K562 (cell line): ENCODE measurements at regions not wholly inside any gene's neighbourhood (a gene's known extent, or its start where the extent isn't known, plus 50 kb on each side); places are given as distances from the start of the nearest gene placed in this dataset.
"Not testable (repeated sequence)": the region's sequence is repeated elsewhere in the genome, so short reads cannot be mapped to it uniquely, and the experiment has no call there.

Source experiments
- ATAC-seq: fragments of 200-7000 bp; cut with Tn5 transposase; 3 replicates; pipeline ENCODE4 v1.9.1; 2020; ENCODE audit warnings: moderate library complexity
- BruUV-seq: library from RNA; stranded (reverse); fragments of 400-500 nt; replicated peaks from 2 replicates; lab custom pipeline; 2021; lab: Mats Ljungman, UMichigan
- CTCF ChIA-PET: fragments of 300-600 bp; formaldehyde crosslinking; extraction: SDS; loops from one replicate; lab custom pipeline; 2021; ENCODE audit warnings: low intra/inter-chr PET ratio; lab: Yijun Ruan, JAX
- POLR2A ChIA-PET: fragments of 300-600, 350-650 bp; sonication (Branson Sonifier 250); formaldehyde crosslinking; extraction: SDS; loops from one replicate; lab custom pipeline; 2021; ENCODE audit warnings: antibody characterized with exemption, inconsistent platforms; lab: Yijun Ruan, JAX
- DNase-seq, 4 experiments: peaks; one replicate each; pipeline versions ENCODE4 v3.0.0 to v3.0.0-alpha.2; 2011 to 2018; ENCODE audit warnings: low spot score in 3 of 4, mixed read lengths in 3 of 4; ENCODE audit errors: extremely low read depth in 1 of 4
- FAIRE-seq: peaks from 2 replicates; lab custom pipeline; 2011; peaks lifted over from hg19 to GRCh38; lab: Jason Lieb, UNC
- H2AFZ ChIP-seq: 2 replicates; pipeline ENCODE4 v1.6.0; 2011; ENCODE audit warnings: low read depth, low read length, control low read depth, inconsistent platforms
- H3K27ac ChIP-seq: fragments of 200-600 bp; 3 replicates; pipeline ENCODE4 v1.8.0; 2011; ENCODE audit warnings: low read depth, mild to moderate bottlenecking, control low read depth, inconsistent platforms, low read length, moderate library complexity, mixed read lengths; ENCODE audit errors: extremely low read depth
- H3K27me3 ChIP-seq, 2 experiments: fragments of 300-600 bp in 1 of 2; 2 replicates in 1 of 2; 3 replicates in 1 of 2; pipeline versions ENCODE4 v1.6.0 to v1.8.0; 2011; ENCODE audit warnings: inconsistent platforms in 2 of 2, low read length in 2 of 2, mild to moderate bottlenecking in 1 of 2, mixed read lengths in 1 of 2, moderate library complexity in 1 of 2; ENCODE audit not compliant: control insufficient read depth in 2 of 2, insufficient read depth in 2 of 2
- H3K36me3 ChIP-seq: fragments of 300-600 bp; 3 replicates; pipeline ENCODE4 v1.8.0; 2011; ENCODE audit warnings: mild to moderate bottlenecking, low read length, inconsistent platforms; ENCODE audit not compliant: control insufficient read depth, insufficient read depth
- H3K4me1 ChIP-seq, 2 experiments: fragments of 200-600 bp in 1 of 2; replicated peaks in 1 of 2; 2 replicates in 1 of 2; 3 replicates in 1 of 2; pipeline versions ENCODE4 v1.5.1 to v1.8.0; 2011; ENCODE audit warnings: inconsistent platforms in 2 of 2, low read length in 2 of 2, mild to moderate bottlenecking in 1 of 2, mixed read lengths in 1 of 2, moderate library complexity in 1 of 2; ENCODE audit not compliant: control insufficient read depth in 2 of 2, insufficient read depth in 2 of 2
- H3K4me2 ChIP-seq: 2 replicates; pipeline ENCODE4 v1.6.1; 2011; ENCODE audit warnings: low read length, control low read depth, inconsistent platforms, mixed read lengths; ENCODE audit not compliant: insufficient read depth
- H3K4me3 ChIP-seq: fragments of 200-600 bp; sonication (generic), shearing (Covaris generic); 2 replicates; pipeline ENCODE4 v1.5.1; 2016; ENCODE audit warnings: control low read depth, inconsistent platforms
- H3K79me2 ChIP-seq: fragments of 200-600 bp; 3 replicates; pipeline ENCODE4 v1.8.0; 2011; ENCODE audit warnings: low read length, inconsistent platforms; ENCODE audit not compliant: control insufficient read depth, insufficient read depth
- H3K9ac ChIP-seq, 2 experiments: 2 replicates each; pipeline versions ENCODE4 v1.6.0 to v1.6.1; 2011; ENCODE audit warnings: low read depth in 2 of 2, low read length in 2 of 2, control low read depth in 1 of 2, inconsistent platforms in 1 of 2, mild to moderate bottlenecking in 1 of 2, mixed read lengths in 1 of 2; ENCODE audit not compliant: insufficient read depth in 1 of 2
- H3K9me1 ChIP-seq: one replicate; pipeline ENCODE4 v1.6.0; 2011; ENCODE audit warnings: inconsistent platforms, mild to moderate bottlenecking, low read length, moderate library complexity; ENCODE audit not compliant: control insufficient read depth, insufficient read depth
- H3K9me3 ChIP-seq: replicated peaks from 2 replicates; pipeline ENCODE4 v1.5.1; 2011; ENCODE audit warnings: low read depth, low read length, inconsistent platforms; ENCODE audit not compliant: control insufficient read depth, insufficient read depth
- H4K20me1 ChIP-seq: replicated peaks from 2 replicates; pipeline ENCODE4 v1.6.1; 2011; ENCODE audit warnings: low read length, inconsistent platforms, mixed read lengths; ENCODE audit not compliant: control insufficient read depth, insufficient read depth
- WGBS: fragments of 100-300 bp; shearing (Covaris generic); methylation state at CpG from one replicate; pipeline ENCODE4 v1.1.6; 2016; ENCODE audit warnings: low coverage, mixed read lengths; ENCODE audit not compliant: insufficient coverage; ENCODE audit errors: missing lambda C conversion rate; 5-methylcytosine and 5-hydroxymethylcytosine counted together
- in situ Hi-C: fragments of 300-500 bp; cut with MboI; formaldehyde crosslinking; loops from 4 replicates; pipeline ENCODE4 v1.15.0; 2018; ENCODE audit warnings: inconsistent platforms, mixed read lengths
- intact Hi-C: fragments of 100-400 bp; cut with micrococcal nuclease; formaldehyde crosslinking; loops from 2 replicates; pipeline ENCODE4 v1.14.2; 2022

DNA sequence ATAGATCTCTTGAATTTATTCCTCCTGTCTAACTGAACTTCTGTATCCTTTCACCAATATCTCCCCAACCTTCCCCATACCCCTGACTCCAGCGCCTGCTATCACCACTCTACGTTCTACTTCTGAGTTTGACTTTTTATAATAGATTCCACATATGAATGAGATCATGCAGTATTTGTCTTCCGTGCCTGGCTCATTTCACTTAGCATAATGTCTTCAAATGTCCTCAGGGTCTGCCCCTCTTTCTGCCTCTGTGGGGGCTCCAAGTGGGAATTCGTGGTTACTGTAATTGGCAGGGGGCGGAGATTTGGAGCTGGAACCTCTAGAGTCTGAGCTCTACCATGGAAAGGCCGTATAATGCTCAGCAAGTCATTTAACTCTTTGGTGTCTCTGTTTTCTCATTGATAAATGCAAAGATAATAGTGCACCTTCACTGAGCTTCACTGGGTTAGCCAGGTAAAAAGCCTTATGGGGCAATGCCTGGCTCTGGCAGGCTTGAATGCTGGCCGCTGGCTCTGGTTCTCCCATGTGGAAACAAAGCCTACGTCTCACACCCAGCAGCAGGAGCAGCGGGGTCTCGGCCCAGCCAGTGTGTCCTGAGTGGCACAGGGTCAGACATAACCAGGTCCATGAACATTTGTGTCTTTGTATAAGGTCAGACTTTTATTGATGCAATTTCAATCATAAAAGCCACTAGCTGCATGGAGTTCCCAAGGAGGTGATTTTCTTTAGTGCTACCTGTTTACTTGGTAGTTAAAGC lies 259.1 kb upstream of the PLGLB1 start:
- H3K79me2 ChIP-seq, POLR2A ChIA-PET, H3K9me3 ChIP-seq, H2AFZ ChIP-seq, DNase-seq, BruUV-seq, H3K27me3 ChIP-seq, H3K4me1 ChIP-seq, H3K36me3 ChIP-seq, FAIRE-seq, H3K27ac ChIP-seq, H3K4me3 ChIP-seq, intact Hi-C loops, H3K9me1 ChIP-seq, in situ Hi-C loops, CTCF ChIA-PET, H3K9ac ChIP-seq, H3K4me2 ChIP-seq, H4K20me1 ChIP-seq, ATAC-seq: not testable (repeated sequence)
- 28% methylated on average over 3 of the region's 10 CpGs for WGBS

GRCh38 chr2:87283735-87284470 lies 262.3 kb upstream of the PLGLB1 start:
- H3K9me3 ChIP-seq, POLR2A ChIA-PET, H3K4me3 ChIP-seq, H3K9me1 ChIP-seq, H3K27me3 ChIP-seq, H3K27ac ChIP-seq, H3K4me1 ChIP-seq, in situ Hi-C loops, H4K20me1 ChIP-seq, intact Hi-C loops, H3K9ac ChIP-seq, FAIRE-seq, H3K36me3 ChIP-seq, CTCF ChIA-PET, H3K79me2 ChIP-seq, H2AFZ ChIP-seq, H3K4me2 ChIP-seq, BruUV-seq: not testable (repeated sequence)
- 6% methylated on average over 10 of the region's 18 CpGs for WGBS
- ATAC-seq (peak; percentile 63), DNase-seq (peak in 1 of 4 experiments; percentile 1)

DNA sequence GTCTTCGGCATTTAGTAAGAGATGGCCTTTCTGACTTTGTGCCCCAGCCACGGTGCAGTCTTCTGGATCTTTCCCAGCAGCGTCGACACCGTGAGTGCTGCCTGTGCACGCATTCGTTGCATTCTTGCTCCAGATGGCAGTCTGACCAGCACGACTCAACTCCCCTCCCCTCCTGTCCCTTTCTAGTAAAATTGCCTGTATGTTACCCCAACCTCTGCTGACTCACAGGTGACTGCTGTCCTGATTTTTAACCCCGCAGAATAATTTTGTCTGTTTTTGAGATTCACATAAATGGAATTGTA lies 262.8 kb upstream of the PLGLB1 start:
- intact Hi-C loops, in situ Hi-C loops, FAIRE-seq: not testable (repeated sequence)

More for the DNA sequence above, 262.8 kb upstream of the PLGLB1 start:
- CTCF ChIA-PET, H4K20me1 ChIP-seq, H3K79me2 ChIP-seq, H3K4me3 ChIP-seq, H3K36me3 ChIP-seq, BruUV-seq, H3K9ac ChIP-seq, POLR2A ChIA-PET, H3K4me2 ChIP-seq, DNase-seq, H3K9me1 ChIP-seq, H3K27me3 ChIP-seq, H3K9me3 ChIP-seq, H3K27ac ChIP-seq, H3K4me1 ChIP-seq, H2AFZ ChIP-seq: not testable (repeated sequence)
- 10% methylated on average over 1 of the region's 9 CpGs for WGBS
- ATAC-seq, result peak; percentile 47; the same call in 2 of the 3 replicates
